ENCODE measurements at regions not wholly inside any gene's neighbourhood (a gene's known extent, or its start where the extent isn't known, plus 50 kb on each side); places are given as distances from the start of the nearest gene placed in this dataset.

- no peak for DNase-seq (ENCODE audit: low read depth in 4 of 4, low spot score in 3 of 4)
Observed at GRCh38 chr11:127919206-127920000, 668.0 kb downstream of the ETS1 start.

- no peak for DNase-seq (ENCODE audit: low read depth in 4 of 4, low spot score in 3 of 4)
Observed at GRCh38 chr11:127902382-127902781, 685.0 kb downstream of the ETS1 start.

- no peak for DNase-seq (ENCODE audit: low read depth in 4 of 4, low spot score in 3 of 4)
Observed at GRCh38 chr11:127898422-127899365, 688.7 kb downstream of the ETS1 start.

DNA sequence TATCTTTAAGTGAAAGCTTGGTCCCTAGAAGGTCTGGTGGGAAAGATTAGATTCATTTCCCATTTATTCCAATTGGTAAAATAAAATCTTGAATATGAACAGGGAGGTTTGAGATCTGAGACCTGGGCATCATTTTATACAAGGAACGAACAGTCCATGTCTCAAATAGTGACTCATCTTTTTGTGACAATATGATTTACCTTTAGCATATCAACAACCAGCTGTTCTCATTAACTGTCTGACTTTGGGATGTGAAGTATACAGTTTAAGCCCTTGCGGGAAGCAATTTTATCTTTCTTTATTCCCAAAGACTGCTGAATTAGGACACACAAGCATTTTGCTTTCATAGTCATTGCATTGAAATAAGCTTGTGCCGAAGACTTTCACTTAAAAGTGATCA is 691.6 kb downstream of the ETS1 start:
- no peak for DNase-seq (ENCODE audit: low read depth in 4 of 4, low spot score in 3 of 4)

DNA sequence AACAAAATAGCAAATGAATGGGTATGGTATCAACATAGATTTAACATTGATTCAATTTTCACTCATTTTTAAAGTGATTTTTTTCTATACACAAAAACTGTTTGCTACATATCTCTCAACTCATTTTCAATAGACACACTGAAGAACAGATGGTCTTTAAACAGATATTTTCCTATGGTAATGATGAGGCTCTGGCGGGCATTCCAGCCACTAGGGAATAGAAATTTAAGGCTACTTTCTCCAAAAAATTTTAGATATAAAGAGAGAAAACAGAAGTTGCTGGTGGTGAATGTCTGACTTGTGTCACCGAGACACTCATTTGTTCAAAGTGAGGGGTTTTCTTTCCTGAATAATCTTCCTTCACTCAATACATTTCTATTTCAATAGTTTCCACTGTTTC is 693.0 kb downstream of the ETS1 start:
- no peak for DNase-seq (ENCODE audit: low read depth in 4 of 4, low spot score in 3 of 4)

- DNase-seq (ENCODE audit: low read depth in 4 of 4, low spot score in 3 of 4): no peak
Observed at GRCh38 chr11:127890030-127890615, 697.2 kb downstream of the ETS1 start.

DNA sequence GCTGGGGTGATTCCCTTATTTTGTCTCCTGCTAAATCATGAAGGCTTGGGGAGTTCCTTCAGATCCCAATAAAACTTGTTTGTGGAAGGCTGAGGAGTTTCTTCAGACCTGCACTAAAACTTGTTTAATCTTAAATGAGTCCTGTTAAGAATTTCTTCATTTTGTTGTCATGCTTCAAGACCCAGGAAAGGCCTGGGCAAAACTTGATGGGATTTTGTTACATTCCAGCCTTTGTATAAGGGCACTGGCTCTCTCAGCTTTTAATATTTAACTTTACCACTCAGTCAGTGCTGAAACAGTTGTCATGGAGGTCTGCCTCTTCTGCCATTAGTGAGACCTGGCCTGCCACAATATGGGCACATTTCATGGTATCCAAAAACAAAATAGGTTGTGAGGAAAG is 699.0 kb downstream of the ETS1 start:
- DNase-seq (ENCODE audit: low read depth in 4 of 4, low spot score in 3 of 4): peak in 2 of 4 donors; percentile 31 to 34

- DNase-seq (ENCODE audit: low read depth in 4 of 4, low spot score in 3 of 4): peak in 1 of 4 donors; percentile 10
Observed at GRCh38 chr11:127875131-127875530, 712.2 kb downstream of the ETS1 start.

DNA sequence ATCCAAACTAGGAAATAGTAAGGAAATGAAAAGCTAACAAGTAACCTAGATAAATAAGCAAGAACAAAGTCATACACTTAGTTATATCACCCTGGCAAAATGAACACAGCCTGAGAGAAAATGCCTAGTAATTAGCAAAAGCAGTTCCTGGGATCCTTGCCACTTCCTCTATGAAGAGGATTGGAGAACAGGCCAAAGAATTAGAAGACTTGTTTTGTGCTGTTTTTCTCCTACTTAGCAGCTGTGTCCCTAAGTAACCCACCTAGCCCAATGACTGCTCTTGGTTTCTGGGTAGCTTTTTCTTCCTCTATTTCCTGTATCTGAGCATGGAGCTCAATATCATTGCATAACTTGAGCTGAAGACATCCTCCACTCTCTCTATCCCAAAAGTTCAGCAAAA is 713.9 kb downstream of the ETS1 start:
- no peak for DNase-seq (ENCODE audit: low read depth in 4 of 4, low spot score in 3 of 4)

- DNase-seq (ENCODE audit: low read depth in 4 of 4, low spot score in 3 of 4): no peak
Observed at GRCh38 chr11:127866109-127866508, 721.2 kb downstream of the ETS1 start.

- DNase-seq (ENCODE audit: low read depth in 4 of 4, low spot score in 3 of 4): no peak
Observed at GRCh38 chr11:127864861-127865260, 722.5 kb downstream of the ETS1 start.

DNA sequence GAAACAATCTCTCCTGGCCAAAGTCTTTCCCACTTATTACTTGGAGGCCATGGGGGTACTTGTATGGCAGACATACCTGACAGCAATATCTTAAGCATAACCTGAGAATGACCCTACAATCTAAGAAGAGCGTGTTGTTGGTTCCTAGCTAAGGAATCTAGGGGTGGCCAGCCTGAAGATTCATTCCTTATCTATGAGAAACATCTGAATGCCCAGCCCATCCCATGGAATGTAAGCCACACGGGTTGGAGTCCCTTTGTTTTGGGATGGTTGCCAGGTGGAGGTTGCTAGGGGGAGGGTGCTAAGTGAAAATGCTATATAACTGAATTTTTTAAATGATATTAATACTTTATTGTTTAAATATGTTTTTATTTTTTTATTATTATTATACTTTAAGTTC is 725.0 kb downstream of the ETS1 start:
- no peak for DNase-seq (ENCODE audit: low read depth in 4 of 4, low spot score in 3 of 4)

GRCh38 chr11:127859941-127860354 is 727.4 kb downstream of the ETS1 start:
- no peak for DNase-seq (ENCODE audit: low read depth in 4 of 4, low spot score in 3 of 4)

GRCh38 chr11:127844876-127845275 is 742.5 kb downstream of the ETS1 start:
- DNase-seq (ENCODE audit: low read depth in 4 of 4, low spot score in 3 of 4): no peak

GRCh38 chr11:127843483-127844396 is 743.6 kb downstream of the ETS1 start:
- peak; percentile 37 to 52 (median 46) for DNase-seq (ENCODE audit: low read depth in 4 of 4, low spot score in 3 of 4)

DNA sequence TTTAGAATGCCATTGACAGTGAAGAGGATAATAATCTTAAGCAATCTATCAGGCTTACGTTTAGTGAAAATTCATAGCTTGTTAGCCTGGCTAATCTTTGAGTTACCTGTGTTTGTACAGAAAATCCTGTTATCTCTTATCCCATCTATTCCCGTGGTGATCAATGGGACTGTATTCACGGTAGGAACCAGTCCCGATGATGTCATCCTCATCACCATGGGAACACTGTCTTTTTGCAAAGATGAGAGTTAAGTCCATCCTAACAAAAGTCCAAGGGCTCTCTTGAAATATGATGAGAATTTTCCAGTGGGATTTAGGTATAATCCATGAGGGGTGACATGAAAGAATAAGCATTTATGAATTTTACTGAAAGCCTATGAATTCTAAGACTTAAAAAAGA is 762.2 kb downstream of the ETS1 start:
- DNase-seq (ENCODE audit: low read depth in 4 of 4, low spot score in 3 of 4): no peak

DNA sequence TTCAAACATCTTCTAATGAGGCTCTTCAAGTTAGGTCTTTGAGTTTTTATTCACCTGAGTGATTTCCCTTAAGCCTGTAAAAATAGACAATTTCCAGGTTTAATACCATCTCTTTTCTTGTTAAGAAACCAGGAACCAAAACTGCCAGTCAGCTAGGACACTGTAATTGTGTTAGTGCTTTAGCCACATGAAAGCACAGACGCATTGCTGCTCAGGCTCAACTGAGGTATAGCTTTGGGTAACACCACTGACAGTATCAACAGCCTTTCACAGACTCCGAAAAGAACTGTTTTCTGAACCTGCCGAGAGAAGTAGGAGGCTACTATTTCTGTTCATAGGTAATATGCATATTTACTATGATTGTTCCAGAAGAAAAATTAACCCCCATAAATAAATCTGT is 768.7 kb downstream of the ETS1 start:
- no peak for DNase-seq (ENCODE audit: low read depth in 4 of 4, low spot score in 3 of 4)

DNA sequence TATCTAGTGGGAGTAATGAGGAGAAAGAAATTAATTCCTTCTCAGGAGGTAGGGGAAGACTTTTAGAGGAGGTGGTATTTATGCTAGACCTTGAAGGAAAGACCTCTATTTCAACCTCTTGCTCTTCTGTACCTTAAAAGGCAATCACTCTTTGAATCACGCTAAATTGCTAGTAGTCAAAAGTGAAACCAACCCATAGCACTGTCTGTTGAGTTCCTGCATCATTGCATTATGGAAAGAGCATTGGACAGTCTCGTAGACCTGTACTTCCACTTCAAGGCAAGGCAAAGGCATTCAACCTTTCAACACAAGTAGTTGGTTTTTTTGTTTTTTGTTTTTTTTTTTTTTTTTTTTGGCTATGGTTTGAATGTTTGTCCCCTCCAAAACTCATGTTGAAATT is 770.4 kb downstream of the ETS1 start:
- no peak for DNase-seq (ENCODE audit: low read depth in 4 of 4, low spot score in 3 of 4)

DNA sequence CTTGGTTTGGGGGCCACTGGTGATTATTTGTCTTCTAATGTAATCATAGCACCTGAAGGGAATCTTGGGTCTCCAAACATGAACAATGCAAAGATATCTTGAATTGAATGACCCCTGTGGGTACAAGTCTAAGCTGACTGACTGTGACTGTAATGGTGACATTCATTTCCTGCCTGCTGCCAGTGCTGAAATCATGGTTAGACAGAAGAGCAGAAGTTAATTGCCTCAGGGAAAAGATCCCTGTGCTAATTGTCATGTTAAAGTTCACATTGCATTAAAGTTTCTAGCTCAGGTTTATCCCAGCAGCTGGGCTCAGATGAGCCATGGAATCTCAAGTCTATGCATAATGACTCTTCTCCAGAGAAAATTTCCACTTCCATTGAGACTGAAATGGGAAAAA is 772.0 kb downstream of the ETS1 start:
- no peak for DNase-seq (ENCODE audit: low read depth in 4 of 4, low spot score in 3 of 4)

DNA sequence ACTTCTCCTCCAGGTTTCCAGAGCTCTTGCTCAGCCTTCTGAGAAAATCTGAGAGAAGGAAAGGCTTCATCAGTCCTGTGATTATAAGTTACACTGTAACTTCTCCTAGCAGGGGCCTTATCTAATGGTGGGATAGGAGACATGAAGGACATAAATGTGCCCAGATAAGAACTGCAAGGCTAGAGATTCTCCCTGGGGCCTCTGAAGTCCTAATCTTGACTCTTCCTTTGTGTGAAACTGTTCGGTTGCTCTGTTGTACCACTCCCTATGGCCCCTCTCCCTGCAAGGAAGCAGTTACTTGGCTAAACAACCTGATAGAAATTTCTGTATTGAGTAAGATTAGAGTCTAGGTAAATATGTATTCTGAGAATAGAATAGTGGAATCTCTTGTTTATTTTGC is 780.9 kb downstream of the ETS1 start:
- DNase-seq (ENCODE audit: low read depth in 4 of 4, low spot score in 3 of 4): no peak

All from right renal pelvis (tissue), 4 donors.